ENCODE measurements at regions not wholly inside any gene's neighbourhood (a gene's known extent, or its start where the extent isn't known, plus 50 kb on each side); places are given as distances from the start of the nearest gene placed in this dataset.
"Not testable (repeated sequence)": the region's sequence is repeated elsewhere in the genome, so short reads cannot be mapped to it uniquely, and the experiment has no call there.

DNA sequence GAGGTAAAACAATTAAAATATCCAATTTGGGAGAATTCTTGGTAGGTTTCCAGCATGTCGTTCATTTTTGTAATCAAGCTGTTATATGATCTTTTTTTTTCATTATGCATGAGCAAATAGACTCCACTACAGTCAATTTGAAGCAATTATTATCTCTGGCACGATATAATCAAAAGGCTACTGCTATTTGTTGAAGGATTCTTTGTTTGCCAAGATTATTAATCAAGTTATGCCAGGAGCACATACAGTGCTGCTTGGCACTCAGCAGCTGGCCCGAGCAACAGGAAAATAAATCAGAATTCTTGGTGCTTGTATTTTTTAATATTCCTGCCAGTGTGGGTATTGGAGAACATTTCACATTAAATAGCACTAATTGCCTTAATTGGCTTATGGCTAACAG, 279.5 kb downstream of the RND3 start:
- DNase-seq: no peak

DNA sequence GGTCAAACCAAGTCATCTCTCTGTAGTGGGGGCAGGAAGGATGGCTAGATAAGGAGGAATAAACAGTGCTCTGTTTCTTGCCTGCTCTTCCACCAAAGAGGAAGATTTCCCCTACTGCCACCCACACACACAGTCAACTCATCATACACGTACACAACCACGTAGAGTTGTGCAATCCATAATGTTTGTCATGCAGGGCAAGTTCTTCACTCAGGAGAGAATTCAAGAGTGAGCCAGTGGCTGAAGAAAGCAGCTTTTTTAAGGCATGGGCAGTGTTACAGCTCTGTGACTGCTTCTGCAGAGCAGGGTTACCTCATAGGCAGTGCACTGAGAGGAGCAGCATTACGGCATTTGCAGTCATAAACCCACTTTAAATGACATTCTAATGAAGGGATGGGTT, 283.0 kb downstream of the RND3 start:
- no peak for DNase-seq

DNA sequence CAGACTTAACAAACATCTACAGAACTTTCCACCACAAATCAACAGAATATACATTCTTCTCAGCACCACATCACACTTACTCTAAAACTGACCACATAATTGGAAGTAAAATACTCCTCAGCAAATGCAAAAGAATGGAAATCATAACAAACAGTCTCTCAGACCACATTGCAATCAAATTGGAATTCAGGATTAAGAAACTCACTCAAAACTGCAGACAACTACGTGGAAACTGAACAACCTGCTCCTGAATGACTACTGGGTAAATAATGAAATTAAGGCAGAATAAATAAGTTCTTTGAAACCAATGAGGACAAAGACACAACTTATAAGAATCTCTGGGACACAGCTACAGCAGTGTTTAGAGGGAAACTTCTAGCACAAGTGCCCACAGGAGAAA, 292.7 kb downstream of the RND3 start:
- DNase-seq: not testable (repeated sequence)

DNA sequence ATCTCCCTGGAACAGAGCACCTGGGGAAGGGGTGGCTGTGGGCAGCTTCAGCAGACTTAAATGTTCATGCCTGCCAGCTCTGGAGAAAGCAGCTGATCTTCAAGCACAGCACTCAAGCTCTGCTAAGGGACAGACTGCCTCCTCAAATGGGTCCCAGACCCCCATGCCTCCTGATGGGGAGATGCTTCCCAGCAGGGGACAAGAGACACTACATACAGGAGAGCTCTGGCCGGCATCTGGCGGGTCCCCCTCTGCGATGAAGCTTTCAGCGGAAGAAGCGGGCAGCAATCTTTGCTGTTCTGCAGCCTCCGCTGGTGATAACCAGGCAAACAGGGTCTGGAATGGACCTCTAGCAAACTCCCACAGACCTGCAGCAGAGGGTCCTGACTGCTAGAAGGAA, 294.8 kb downstream of the RND3 start:
- DNase-seq: no peak

DNA sequence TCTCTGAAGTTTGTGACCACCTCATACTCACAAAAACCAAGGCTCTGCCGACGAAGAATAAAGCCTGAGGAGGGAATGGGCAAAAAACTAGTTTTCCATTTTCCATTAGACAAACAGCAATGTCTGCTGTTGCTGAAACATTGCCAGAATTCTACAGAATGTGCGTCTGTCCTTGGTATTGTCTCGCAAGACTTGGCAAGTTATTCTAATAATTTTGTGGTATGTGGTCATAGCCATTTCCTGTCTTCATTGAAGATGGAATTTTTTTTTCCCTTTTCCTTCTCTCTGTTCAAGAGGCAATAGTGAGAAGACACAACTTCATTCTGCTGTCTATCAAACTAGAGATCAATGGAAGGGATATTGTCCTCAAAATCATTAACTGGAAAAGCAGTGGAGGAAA, 296.1 kb downstream of the RND3 start:
- no peak for DNase-seq

DNA sequence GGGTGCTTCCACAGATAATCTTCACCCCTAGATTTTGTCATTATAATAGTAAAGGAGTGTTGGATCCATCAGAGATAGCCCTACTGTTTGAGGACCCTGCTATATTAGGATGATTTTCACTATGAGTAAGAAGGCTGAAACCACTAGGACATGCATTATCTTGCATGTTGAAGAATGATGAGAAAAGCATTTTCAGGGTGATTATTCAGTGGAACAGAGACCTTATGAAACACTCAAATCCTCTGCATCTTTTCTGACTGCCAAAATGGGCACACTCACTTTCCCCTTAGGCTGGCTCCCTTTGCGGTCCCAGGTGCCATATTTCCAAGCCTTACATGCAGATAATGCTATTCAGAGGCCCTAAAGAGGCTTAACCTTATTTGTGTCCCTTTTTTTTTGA, 296.9 kb downstream of the RND3 start:
- DNase-seq: no peak

DNA sequence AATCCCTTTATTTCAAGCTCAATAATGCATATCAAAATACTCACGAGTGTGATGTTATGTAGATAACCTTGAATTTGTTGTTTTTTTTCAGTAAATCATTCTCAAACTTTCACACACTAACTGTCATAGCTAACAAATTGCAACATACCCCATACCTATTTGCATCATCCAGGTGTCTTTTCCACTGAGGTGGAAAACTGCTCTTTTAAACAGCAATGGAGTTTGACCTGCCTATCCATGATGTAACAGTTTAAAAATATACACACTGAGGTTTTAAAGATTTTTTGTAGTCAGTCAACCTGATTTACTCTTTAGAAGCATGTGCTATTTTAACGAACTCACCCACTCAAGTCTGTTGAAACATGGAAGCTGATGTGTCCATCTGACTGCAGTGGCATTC, 298.7 kb downstream of the RND3 start:
- no peak for DNase-seq

DNA sequence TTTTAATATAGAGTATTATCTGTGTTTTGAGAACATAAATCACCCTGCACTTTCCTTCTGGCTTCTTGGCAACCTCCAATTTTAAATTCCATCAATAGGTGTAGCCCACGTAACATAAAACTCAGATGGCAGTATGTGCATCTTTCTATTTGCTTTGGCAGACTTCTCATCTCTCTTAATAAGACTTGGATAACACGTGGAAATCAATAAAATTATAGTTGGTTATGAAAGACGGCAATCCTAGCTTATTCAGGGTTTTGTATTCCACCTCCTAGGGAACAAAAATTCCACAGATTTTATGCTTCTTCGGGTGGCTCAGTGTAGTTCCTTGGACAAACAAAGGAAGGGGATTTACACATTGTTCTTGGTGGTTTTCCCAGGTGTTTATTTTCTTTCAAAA, 299.3 kb downstream of the RND3 start:
- DNase-seq: no peak

DNA sequence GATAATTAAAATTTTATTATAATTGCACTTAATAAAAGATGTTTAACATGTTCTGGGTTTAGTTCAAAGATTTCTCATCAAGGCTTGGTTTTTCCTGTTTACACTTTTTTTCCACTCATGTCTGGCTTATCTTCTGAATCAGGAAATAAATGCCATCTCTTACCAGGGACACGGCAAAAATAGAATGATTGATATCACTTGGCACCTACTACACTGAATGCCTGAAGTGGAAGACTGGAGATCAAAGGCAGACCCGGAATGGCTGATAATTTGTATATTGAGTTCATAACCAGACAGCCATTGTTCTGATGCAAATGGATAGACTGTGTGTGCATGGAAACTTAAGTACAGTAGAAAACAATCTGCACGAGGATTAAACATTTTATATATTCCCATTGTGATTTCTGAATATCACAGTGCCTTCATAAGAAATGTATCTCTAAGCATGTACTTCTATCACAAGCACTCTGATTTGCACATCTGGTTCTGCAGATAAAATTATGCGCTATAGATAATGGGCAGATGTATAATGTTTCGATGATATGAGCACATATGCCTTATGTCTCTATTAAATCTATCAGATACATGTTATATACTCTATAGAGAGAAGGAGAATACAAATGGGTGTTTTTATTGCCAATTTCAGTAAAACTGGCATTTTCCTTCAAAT, 304.8 kb downstream of the RND3 start:
- no peak for DNase-seq

DNA sequence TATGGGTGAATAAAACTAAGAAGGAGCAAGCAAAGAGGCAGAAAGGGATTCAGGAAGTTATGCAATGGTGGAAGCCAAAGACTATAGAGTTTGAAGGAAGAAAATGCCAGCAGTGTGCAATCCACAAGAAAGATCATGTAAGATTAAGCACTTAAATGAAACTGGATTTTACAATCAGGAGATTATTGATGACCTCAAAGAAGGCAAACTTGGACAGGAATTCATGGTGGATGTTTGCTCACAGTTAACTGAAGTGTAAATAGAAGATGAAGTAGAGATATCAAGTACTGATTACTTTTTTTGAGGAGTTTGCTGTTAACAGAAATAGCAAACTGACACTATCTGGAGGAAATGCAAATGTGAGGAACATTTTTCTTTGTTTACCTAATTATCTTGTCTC, 308.9 kb downstream of the RND3 start:
- no peak for DNase-seq

DNA sequence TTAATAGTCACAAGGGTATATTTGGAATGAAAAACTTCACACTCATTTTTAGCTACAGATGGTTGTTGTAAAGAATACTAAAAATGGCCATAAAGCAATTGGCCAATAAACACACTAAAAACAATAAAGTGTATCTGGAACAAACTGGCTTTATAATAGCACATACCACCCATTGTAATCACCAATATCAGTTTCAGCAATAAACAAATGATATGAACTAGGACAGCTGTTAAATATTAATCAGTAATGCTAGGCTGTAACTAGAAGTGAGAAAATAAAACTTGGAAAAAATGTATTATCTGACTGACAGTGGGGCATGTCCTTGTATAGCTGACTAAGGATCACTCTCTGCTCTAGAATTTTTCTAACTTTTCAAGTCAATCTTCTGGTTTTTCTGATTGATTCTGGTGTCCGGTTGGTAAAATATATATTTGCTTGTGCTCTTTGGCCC, 312.5 kb downstream of the RND3 start:
- DNase-seq: no peak

DNA sequence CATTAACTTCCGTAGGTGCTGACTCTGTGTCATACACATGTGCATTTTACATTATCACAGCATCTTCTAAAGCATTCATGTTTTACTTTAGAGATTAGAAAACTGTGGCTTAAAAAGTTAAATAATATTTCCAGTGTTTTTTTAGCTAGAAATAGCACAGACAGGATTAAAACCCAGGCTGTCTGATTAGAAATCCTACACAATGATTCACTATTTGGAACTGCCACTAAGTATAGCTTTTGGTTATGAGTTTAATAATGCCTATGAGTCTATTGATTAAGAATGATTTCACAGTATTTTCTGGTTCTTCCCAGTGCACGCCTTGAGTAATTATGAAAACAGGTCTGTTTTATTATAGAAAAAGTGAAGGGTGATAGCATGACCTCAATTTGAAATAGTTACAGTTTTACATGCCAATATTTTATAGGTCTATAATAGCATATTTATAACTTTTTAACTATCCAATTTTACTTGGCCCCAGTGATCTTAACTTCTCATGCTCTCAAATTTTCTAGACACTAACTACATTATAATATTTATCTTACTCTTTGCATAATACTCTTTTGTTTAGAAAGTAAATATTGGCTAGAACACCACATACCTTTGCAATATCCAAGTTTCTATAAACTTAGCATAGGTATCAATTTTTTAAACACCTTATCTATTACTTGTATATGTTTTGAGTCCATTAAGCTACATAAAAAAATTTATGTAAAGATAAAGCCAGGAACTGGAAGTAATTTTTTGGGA, 313.2 kb downstream of the RND3 start:
- no peak for DNase-seq

DNA sequence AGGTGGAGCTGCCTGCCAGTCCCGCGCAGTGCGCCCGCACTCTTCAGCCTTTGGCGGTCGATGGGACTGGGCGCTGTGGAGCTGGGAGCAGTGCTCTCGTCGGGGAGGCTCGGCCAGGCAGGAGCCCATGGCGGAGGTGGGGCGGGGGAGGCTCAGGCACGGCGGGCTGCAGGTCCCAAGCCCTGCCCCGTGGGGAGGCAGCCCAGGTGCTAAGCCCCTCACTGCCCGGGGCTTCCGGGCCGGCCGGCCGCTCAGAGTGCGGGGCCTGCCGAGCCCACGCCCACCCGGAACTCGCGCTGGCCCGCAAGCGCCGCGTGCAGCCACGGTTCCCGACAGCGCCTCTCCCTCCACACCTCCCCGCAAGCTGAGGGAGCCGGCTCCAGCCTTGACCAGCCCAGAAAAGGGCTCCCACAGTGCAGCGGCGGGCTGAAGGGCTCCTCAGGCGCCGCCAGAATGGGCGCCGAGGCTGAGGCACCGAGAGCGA, 316.4 kb downstream of the RND3 start:
- DNase-seq: no peak

DNA sequence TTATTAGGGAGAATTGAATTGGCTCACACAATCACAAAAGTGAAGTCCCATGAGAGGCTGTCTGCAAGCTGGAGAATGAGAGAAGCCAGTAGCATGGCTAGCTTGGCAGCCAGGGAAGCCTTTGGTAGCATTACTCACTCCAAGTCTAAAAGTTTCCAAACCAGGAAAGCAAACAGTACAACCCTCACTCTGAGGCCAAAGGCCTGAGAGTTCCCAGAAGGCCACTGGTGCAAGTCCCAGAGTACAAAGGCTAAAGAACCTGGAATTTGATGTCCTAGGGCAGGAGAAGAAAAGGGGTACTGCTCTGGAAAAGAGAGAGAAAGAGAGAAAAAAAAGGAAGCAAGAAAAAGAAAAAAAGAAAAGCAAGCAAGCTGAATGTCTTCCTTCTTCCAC, 318.2 kb downstream of the RND3 start:
- DNase-seq: no peak

DNA sequence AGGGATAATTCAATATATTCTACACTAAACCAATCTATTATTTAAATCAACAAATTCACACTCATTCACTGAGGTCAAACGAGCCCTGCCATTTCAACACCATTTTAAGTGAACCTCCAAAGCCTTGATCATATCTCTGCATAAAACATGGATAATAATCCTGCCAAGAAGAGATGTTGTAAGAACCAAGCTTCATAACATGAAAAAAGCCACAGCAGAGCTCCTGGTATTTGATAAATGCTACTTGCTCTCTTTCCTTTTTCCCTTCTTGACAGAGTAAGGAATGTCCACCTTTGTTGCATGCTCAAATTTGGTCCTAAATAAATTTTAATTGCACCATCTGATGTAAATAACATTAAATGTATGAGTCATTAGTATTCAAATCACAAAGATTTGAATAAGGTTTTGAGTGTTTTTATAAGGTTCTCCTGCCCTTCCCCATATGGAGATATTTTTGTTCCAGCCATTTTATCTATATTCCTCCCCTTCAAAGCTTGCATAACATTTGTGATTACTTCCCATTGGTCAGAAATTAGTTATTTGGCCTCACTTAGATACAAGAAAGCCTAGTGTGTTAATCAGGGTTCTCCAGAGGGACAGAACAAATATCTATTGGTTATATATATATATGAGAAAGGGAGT, 318.8 kb downstream of the RND3 start:
- no peak for DNase-seq

DNA sequence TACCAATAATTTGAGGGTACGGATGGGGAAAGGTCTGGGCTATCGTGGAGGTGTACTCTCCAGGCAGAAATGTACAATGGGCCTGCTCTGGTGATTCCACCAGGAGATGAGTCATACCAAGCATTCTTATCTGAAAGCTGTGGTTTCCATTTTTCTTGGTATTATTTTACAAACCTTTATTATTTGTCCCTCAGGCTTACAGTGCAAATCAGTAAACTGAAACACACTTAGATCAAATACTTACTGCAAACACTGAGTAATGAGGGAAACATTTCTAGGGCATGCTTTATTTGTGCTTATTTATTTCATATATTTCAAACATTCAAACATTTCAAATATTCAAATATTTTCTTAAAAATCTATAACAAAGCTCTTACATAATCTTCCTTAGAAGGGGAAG, 319.8 kb downstream of the RND3 start:
- no peak for DNase-seq

DNA sequence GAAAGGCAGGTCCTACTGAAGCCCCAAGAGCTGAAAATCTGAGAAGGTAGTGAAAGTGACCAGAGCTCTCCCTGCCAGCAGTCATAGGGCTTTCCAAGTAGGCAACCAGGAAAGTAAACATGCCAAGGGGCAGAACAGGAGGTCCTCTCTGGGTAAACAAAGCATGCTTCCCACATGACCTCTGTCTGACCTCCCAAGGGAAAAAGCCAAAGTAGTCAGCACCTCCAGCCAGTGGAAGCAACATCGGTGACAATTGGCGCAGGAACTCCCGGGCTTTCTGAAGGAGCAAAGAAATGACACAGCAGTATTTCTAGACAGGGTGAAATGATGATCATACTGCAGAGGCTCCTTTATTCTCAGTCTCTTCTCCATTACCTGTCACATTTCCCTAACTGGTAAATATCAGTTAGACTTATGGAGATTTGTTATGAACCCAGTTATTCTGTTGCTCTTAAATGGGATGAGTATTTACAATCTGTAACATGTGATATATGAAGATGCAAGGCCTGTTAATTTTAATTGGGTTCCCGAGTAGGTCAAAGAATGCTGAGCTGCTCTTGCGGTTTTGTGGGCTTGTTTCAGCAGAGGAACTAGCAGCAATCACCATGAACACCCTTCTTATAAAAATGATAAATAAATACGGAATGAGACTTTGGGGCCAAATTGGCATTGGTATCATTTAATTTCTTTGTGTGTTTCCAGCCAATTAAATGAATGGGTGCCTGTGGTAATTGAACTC, 321.0 kb downstream of the RND3 start:
- DNase-seq: no peak

DNA sequence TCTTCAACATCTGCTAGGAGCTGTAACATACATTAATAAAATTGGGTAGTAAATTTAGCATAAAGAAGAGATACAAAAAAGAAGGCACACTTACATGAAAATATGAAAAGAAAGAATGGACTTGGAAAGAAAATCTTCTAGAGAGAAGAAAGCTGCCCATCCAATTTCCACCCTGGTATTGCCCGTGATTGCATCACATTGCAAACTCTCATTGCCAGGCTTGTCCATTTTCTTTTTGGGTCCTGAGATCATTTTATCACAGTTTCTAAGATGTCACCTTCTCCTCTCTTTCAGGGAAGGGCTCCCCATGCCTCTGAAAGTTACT, 321.5 kb downstream of the RND3 start:
- DNase-seq: no peak

DNA sequence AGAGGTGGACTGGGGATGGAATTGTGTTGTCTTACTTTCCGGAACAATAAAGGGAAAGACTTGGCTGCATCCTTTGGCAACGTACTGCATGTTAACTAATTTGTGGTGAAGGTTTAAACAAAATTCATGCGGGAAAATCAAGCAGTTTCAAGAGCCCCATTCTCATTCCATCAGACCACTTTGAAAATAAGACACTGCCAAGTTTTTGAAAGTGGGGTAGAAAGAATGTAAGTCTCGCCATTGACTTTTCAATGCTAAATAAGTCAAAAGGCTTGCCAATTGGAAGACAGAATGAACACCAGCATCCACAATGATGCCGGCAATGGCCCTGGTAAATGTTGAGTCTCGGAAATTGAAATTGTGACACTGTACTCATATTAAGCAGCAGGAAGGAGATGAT, 322.0 kb downstream of the RND3 start:
- no peak for DNase-seq

DNA sequence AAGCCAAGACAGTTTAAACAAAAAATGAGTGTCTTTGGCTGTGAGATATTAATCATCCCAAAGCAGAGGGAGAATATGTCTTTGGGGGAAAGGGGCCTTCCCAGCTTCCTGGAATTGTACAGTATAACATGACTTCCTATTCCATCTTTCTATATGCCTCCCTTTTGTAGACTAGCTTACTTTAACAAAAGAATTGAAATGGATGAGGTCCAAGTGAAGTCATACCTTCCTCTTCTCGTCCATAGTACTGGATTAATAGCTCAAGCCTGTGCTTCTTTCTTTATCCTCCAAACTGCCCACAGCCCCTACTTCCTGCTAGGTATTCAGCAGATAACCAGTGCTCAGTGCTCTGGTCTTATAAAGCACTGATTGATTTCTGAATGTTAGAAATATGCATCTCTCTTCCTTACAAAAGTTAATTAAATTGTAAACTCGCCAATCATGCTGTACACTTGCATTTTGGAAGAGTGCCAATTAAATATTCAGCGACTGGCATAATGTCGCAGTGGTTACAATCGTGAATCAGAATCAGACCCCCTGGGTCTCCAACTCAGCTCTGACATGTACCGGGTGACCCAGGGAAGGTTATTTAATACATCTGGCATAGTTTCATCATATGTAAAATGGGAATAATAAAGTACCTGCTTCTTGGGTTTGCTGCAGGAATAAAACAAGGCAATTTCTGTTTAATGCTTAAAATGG, 325.1 kb downstream of the RND3 start:
- DNase-seq: no peak

DNA sequence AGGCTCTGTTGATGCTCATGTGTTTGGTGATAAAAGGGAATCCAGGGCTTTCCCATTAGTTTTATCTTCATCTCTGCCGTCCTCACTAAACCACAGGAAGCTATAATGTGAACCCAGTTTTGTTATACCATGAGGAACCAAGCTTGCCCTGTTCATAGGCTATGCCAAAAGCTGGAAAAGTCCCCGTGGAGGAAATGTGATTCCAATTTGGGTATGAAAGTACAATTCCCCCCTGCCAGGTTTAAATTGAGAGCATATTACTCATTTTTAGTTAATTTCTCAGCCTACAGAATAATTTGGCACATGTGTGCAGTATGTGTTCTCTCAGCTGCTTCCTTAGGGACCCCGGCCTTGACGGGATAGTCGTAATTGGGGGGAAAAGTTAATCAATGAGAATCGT, 327.4 kb downstream of the RND3 start:
- no peak for DNase-seq

DNA sequence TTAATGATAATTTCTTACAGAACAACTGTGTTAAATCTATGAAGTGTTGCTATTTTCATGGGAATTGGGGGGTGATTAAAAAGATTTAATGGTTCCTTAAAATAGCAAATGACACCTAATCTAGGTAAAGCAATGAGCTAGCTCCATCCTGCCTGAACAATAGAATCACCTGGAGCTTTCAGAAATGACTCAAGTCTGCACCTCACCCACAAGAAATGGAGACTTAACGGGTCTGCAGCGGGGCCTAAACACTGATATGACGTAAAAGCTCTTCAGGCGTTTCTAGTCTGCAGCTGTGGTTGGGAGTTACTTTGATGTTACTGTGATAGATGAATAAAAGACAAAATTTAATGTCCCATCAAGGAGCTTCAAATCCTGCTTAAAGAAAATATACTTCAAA, 328.2 kb downstream of the RND3 start:
- DNase-seq: no peak

DNA sequence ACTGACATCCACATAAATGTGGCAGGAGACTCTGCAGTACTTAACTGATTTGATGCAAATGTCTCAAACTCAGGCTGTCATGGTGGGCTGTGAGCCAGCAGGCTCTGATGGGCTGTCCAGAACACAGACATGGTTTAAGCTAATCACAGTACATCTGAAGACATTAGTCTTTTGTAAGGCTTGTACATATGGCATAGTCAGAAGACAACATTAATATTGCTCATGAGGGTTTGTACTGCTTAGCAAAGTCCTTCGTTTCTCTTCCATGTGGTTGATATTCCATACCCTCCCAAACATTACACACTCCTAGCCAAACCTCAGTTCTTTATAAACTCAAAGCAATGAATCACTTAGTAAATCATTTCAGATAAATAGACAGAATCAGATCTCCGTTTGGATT, 330.6 kb downstream of the RND3 start:
- DNase-seq: no peak

Measured in NCI-H510A treated with DMSO at 0.1 percent for 48 hours (cell line).